ENCODE measurements at regions not wholly inside any gene's neighbourhood (a gene's known extent, or its start where the extent isn't known, plus 50 kb on each side); places are given as distances from the start of the nearest gene placed in this dataset.

DNA sequence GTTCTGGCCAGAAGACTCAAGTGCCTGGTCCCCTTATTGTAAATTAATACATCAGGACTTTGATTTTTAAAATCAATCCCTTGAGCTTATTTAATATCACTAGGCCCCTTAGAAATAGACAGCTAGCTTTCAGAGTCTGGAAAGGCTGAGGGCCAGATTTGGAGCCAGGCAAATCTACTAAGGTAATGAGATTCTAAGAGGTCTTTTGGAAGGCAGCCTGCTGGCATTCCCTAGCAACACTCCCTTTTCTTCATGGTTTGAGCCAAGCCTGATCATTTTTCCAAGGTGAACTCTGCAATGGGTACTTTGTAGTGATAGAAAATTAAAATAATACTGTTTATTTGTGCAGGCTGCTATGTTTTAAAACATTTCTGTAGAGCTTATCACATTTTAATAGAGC lies 378.5 kb downstream of the FAT4 start:
- DNase-seq: no peak

DNA sequence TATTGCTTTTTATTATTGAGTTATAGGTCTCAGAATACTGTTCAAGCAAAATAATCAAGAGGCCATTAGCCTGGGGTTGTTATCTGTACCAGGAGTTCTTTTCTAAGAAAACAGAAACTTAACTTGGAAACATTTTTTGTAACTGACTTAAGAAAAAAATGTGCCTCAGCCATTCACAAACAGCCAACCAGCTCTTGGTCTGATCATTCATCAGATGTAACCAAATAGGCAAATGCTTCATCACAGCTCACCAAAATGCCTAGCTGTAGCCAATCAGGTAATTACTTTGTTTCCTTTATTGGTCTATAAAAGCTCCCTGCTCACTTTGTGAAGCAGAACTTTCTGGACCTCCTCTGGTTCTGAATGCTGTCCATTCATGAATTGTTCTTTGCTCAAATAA lies 387.7 kb downstream of the FAT4 start:
- no peak for DNase-seq

DNA sequence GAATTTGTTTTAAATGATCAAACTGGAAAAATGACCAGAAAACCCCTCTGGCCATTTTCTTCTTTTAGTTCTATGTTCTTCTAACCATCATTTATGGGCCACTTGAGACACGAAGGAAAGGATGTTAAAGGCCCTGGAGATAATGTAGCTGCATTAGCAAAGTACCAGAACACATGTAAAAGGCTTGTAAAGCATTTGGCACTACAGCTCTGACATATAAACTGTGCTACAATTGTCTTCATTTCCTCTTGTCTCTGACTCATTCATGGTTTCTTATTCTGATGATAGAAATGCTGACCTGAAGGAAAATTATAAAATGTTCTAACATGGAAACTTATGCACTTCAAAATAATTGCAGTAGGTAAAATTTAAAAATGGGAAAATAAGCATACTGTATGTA lies 388.7 kb downstream of the FAT4 start:
- no peak for DNase-seq

DNA sequence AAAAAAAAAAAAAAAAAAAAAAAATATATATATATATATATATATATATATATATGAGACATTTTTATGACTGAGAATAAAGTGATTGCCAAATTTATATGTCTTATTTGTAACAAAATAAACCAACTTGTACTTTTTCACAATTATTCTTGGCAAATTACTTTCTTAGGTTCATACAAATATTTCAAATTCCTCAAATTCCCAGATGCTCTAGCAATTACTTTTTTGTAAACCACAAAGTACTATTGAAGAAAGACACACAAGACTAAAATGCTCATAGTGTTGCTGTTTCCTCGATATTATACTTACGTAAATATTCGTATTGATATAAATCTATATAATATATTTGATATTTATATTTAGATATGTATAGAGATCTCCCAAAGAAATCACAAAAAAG lies 390.0 kb downstream of the FAT4 start:
- DNase-seq: no peak

DNA sequence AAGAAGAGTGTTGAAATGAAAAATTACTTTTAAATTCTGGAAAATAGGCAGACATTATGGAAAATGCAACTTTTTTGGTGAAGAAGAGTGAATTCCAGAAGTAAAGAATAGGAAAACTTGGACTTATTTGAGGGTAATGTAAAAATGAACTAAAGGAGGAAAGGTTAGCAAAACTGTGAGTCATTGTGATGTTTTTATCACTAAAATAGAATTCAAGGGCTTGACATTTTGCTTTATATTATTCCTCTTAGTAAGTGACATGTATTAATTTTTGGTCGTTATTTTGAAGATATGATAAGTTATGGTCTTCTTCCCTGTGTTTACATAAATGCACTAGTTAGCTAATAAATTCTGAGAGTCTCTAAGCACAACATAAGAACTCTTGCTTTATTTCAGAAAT lies 390.9 kb downstream of the FAT4 start:
- DNase-seq: no peak

DNA sequence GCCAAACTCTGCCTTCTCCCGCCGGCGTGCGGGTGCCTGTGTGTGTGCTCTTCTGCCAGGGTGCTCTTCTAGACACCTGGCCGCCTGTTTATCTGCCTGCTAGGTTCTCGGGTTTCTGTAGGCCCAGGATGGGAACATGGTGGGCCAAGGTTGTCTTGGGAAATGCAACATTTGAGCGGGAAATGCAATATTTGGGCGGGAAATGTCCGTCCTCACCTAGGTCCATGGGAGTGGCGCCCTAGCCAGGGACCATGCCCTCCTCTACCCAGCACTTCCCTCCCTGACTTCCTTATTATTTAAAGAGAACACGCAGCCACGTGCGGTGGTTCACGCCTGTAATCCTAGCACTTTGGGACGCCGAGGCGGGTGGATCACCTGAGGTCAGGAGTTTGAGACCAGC lies 392.6 kb downstream of the FAT4 start:
- DNase-seq: no peak

DNA sequence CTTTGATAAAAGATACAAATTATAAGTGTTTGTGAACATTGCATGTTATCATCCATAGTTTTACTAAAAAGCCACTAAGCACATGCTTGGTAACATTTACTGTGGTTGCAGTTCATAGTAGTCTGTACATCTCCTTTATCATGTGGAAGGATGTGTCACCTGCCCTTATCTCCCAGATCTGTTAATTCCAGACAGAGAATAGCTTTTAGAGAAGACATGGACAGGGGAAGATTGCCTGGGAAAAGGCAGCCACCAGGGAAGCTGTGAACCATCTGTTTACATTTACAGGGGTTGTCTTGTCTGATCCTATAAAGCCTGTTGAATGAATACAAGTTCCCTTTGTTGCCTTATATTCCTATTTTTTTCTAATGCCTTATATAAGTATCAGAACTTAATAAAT lies 396.0 kb downstream of the FAT4 start:
- DNase-seq: no peak

DNA sequence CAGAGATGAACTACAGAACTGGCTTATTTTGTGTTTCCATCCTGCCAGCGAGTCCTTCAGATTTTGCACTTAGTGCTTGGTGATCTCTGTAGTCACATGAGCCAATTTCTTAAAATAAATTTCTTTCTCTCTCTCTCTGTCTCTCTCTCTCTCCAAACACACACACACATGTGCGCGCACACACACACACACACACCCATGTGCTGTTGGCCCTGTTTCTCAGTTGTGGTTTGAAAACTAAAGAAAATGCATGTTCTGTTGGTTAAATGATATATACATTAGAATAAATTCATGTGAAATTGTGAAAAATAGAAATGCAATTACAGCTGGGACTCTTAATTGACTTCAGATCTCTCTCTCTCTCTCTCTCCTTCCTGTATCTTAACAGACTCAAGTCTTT lies 399.3 kb downstream of the FAT4 start:
- no peak for DNase-seq

DNA sequence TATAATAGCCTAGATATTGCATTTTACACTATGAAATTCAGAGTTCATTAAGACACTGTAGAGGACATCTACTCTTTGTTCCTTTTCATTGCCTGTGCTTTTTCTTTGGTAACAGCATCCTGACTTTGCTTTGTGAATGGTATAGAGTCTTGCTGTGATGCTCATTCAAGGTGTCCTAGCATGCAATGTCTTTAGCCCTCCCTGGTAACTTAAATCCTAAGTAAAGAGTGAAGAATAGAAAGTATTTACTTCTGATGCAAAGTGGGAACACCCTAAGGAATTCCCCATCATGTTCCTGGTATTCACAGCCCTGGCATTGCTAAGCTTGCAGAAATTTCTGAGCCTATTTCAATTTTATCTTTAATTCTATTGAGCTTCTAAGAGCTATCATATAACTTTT lies 400.1 kb downstream of the FAT4 start:
- DNase-seq: no peak

DNA sequence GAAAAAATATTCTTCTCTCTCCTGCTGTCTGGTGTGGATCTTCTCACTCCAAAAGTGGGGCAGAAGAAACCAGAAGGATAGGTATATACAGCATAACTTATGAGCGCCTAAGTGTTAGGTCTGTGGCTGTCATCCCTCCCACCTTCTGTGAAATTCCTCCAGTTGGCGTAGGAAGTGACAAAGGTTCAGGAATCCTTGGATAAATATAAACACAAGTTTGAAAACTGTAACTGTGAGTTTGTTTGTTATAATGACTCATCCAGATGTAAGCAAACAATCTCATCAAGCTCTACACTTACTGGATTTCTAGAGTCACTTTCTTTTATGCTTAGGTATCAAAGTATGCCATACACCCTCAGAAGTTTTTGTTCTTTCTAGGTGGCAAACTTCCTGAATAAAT lies 405.2 kb downstream of the FAT4 start:
- no peak for DNase-seq

DNA sequence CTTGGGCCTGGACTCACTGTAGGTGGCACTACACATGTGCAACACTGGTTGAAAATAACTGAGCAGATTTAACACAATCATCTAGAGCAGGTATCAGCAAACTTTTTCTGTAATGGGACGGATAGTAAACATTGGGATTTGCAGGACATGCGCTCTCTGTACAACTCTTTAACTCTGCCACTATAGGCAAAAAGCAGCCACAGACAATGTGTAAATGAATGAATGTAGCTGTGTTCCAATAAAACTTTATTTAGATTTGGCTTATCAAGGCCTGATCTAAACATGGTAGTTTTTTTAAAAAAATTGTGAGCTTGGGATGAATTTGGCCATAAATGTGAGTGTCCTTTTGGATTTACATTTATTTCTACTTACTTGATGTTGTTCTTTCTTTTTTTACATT lies 407.3 kb downstream of the FAT4 start:
- no peak for DNase-seq

DNA sequence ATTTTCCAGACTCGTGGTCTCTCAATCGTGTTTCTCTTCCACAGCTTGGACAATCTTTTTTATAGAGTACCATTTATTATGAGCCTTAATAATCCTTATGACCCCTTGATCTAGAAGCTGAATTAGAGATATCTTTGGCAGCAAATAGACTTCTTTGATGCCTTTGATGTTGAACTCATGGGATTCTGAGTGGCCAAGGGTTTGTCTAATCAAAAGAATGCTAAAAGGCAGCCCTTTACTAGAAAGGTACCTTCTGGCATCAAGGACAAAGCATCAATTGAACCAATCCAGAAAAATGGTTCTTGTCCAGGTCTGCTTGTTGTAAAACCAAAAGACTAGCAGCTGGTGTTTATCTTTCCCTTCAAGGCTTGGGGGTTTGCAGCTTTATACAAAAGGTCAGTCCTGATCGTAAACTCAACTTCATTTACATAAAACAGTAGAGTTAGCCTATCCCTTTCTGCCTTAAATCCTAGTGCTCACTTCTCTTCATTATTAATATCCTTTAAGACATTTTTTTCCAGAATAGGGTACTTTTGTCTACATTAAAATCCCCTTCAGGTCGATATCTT lies 411.3 kb downstream of the FAT4 start:
- DNase-seq: no peak

DNA sequence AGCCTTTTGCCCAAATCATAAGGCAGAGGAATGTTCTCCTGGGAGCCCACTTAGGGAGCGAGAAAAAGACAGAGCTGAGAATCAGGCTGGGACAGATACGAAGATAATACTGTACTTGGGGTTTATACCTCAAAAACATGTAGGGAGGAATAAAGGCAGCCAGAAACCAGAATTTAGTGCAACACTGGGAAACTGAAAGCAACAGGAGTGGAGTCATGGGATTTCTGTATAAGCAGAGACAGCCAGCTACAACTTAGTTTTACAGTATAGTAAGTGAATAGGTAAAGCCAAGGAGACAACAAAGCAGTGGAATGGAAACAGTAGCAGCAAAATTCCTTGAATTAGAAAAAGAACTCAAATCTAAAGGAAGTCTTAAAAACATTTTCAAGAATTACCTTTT lies 413.2 kb downstream of the FAT4 start:
- no peak for DNase-seq

DNA sequence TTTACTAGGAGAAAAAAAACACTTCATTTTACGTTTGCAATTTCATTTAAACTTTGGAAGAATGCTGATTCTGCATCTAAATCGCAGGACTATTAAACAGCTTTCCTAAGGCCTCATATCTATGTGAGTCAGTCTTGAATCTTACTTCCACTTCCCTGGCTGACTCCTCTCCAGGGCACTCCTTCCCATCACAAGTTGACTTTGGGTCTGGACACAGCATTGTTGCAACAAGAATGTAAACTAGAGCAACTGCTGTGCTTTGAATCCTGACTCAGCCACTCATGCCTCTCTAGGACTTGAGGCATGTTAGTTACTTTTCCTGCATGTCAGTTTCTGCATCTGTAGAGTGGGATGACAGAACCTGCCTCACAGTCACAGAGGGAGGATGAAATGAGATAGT lies 413.8 kb downstream of the FAT4 start:
- DNase-seq: no peak

DNA sequence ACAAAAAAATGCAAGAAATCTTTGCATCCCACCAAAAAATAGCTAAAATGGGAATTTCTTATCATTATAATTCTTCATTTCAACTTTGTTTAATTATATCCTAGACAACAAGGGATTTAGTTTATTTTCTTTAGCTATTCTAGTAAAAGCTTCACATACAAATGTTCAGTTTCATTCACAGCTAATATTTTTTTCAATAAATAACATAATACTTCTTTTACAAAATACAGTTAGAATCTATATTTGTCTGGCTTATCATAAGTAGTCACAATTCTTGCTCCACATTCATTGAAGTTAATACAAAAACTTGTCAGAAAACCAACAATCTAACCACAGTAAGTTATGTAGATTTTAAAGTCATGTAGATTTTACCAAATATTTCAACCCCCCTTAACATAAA lies 414.4 kb downstream of the FAT4 start:
- DNase-seq: no peak

DNA sequence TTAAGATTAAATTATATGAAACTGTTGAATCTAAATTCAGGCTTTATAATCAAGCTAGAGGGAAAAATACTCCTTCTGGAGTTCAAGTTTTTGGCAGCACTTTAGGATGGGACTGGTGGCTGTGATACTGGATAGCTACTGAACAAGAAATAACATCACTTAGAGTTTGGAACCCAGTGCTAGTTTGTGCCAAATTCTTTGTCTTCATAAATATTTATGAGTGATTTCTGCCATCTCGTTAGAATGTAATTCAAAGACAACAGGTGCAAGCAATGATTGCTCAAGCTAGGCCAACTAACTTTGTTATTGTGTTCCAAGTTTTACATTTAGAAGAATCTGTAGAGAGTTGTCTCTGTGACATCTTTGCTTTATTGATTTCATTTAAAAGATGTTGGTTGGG lies 417.9 kb downstream of the FAT4 start:
- DNase-seq: no peak

DNA sequence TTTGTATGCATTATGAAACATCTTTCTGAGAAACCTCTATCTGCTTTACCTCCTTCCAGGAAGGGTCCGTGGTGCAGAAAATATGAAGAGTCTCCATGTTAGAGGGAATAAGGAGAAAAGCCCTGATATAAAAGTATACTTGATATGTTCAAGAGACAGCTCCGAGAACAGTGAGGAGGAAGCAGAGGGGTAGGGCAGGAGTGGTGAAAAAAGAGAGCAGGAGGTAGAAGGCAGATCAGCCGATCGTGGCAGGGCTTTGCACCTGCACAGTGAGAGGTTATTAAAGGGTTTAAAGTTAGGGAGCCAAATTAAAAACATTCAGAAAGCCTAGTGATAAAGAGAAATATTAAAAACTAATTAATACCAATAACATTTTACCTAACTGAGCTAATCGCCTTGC lies 419.7 kb downstream of the FAT4 start:
- no peak for DNase-seq

DNA sequence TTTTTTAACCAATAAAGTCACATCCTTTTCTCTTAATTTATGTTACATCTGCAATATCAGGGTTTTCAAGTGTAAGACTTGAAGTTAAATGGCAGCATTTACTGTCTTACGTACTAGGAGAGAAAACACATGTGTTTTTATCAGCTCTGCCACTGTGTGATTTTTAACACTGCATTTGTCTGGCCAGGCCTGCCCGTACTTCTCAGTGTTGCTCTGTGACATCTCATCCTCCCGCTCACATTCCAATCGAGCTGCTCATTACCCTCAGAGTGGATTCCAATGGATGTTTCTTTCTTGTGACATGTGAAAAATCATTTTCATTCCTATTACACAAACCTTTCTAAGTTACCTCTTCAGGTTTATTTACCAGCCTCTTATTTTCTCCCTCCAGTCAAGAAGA lies 420.3 kb downstream of the FAT4 start:
- DNase-seq: peak; percentile 37

DNA sequence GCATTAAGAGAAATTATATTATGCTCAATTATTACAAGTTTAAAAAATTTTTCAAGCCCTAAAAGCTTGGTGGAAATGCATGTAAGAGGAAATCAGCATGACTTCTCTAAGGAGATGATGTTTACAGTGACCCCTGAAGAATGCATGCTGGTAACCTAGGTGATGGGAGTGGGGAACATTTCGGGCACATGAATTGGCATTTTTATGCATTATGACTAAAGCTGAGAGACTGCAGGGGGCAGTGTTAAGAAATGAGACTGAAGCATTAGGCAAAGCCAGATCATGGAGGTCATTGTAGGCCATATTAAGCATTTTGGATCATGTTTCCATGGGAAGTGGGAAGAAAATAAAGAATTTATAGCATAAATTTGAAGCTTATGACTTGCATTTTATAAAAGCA lies 421.3 kb downstream of the FAT4 start:
- no peak for DNase-seq

DNA sequence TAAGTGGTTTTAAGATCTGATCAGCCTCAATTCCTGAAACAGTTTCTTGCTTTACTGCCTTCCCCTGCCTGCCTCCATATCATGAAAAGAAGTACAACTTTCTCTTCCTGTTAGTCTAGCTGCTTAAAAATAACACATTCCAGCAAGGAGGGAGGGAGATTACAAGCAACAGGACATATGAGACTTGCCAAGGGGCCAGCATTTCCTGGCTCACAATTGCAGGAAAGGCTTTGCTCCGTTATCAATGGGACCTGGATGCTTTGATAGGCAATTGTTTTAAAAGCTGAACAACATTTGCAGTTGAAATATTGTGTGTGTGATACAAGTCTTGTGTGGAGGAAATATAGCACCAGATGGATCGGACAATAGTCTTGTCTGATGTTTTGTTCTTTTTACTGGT lies 425.0 kb downstream of the FAT4 start:
- peak; percentile 29 for DNase-seq

DNA sequence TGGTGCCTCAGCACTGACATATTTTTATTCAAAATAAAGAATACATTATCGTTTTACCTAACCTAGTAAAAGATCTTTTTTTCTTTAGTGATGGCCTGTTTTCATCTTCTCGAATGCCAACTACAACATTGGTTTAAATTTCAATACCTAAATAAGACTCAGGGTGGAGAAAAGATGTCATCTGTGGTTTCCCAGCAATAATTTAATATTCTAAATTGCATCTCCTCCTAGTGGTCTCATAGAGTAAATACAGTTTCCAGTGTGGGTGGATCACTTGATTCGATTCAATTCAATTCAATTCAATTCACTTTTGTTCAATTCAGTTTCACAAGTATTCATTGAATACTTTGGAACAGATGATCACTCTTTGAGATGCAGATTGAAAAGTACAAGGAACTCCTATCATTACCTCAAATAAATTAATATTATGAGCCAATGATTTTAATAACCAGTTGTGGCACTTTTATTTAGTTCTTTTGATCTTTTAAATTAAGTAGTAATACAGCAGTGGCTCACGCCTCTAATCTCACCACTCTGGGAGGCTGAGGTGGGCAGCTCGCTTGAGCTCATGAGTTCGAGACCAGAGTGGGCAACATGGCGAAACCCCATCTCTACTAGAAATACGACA lies 427.2 kb downstream of the FAT4 start:
- no peak for DNase-seq

DNA sequence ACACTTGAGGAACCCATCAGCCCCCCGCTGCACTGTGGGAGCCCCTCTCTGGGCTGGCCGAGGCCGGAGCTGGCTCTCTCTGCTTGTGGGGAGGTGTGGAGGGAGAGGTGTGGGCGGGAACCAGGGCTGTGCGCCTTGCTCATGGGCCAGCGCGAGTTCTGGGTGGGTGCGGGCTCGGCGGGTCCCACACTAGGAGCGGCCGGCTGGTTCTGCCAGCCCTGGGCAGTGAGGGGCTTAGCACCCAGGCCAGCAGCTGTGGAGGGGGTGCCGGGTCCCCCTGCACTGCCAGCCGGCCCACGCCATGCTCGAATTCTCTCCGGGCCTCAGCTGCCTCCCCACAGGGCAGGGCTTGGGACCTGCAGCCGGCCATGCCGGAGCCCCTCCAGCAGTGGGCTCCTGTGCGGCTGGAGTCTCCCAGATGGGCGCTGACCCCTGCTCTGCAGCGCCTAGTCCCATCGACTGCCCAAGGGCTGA lies 430.2 kb downstream of the FAT4 start:
- no peak for DNase-seq

DNA sequence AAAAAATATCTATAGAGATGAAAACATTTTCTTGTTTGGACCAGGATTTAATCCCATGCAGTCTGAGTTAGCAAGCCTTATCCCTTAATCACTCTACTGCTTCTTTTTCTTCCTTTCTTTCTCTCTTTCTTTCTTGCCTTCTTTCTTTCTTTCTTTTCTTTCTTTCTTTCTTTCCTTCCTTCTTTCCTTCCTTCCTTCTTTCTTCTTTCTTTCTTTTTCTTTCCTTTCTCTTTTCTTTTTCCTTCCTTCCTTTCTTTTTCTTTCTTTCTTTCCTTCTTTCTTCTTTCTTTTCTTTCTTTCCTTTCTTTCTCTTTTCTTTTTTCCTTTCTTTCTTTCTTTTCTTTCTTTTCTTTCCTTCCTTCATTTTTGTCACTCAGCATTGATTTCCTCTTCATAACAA lies 434.6 kb downstream of the FAT4 start:
- DNase-seq: no peak

DNA sequence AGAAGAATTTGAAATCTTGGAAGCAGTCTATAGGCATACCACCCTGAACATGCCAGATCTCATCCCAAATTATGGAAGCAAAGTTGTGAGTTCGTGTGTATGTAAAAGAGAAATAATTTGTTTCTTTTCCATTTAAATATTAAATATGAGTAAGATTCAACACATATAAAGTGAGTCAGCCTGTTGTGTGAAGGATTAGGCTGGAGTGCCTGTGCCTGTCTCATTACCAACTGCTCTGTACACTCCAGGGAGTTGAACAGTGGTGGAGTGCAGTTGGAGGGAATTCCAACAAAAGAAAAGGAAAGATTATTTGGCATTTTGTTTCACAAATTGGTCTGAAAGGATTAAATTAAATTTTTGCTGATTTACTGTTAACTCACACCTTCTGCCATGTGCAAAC lies 435.6 kb downstream of the FAT4 start:
- DNase-seq: no peak

All from left kidney (tissue), 1 donor.